ENCODE measurements at regions not wholly inside any gene's neighbourhood (a gene's known extent, or its start where the extent isn't known, plus 50 kb on each side); places are given as distances from the start of the nearest gene placed in this dataset.
"Not testable (repeated sequence)": the region's sequence is repeated elsewhere in the genome, so short reads cannot be mapped to it uniquely, and the experiment has no call there.

DNA sequence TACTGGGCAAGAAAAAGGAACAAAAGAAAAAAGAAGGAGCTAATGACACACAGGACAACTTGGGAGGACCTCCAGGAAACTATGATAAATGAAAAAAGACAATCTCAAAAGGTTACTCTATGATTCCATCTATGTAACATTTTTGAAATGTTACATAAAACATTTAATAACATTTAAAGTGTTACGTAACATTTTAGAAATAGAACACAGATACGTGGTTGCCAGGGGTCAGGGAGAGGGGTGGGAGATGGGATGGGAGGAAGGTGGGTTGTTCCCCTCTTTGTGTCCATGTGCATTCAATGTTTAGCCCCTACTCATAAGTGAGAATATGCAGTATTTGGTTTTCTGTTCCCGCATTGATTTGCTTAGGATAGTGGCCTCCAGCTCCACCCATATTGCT is 116.6 kb downstream of the C16orf95 start:
- DNase-seq (ENCODE audit: low read depth in 2 of 2) = no peak

GRCh38 chr16:87201052-87201451 is 116.1 kb downstream of the C16orf95 start:
- no peak for DNase-seq (ENCODE audit: low read depth in 2 of 2)

DNA sequence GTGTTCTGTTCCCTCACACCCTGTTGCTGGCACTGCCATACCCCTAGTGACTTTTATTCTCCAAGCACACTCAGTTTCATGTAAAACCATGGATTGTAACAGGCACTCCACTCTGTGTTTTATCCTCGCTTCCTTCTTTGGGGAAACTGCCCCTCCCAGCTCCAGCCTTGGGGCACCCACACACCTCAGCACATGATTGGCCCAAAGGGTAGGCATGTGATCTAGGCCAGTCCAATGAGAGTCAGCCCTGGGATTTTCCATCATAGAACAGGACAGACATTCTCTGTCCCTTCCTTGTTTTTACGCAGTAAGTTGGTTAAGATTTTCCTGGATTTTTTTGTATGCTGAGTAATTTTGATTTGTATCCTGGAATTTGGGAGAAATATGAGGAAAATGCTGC is 115.4 kb downstream of the C16orf95 start:
- no peak for DNase-seq (ENCODE audit: low read depth in 2 of 2)

- no peak for DNase-seq (ENCODE audit: low read depth in 2 of 2)
These were observed 114.8 kb downstream of the C16orf95 start for GRCh38 chr16:87202346-87202745.

GRCh38 chr16:87203060-87203656 is 114.0 kb downstream of the C16orf95 start:
- DNase-seq (ENCODE audit: low read depth in 2 of 2) = peak in 1 of 2 experiments; percentile 46

DNA sequence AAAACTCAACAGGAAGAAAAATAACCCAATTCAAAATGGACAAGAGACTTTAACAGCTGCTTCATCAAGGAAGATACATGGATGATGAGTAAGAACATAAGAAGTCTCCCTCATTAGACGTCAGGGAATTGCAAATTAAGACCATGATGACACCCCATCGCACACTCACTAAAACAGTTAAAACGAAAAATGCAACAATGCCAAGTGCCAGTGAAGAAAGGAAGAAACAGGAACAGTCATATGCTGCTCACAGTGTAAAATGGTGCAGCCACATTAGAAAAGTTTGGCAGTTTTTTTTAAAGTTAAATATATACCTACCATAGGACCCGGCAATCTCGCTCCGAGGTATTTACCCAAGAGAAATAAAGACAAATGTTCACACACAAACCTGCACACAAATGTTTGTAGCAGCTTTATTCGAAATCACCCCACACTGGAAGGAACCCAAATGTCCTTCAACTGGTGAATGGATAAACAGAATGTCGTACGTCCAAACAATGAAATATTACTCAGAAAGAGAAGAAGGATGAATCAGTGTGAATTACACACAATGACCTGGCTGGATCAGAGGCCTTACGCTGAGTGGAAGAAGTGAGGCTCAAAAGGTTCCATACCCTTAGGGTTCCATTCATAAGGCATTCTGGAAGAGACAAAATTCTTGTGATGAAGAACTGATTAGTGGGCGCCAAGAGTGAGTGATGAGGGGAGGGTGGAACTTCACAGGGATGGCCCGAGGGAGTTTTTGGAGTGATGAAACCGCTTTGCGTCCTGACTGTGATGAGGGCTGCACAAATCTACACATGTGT is 110.3 kb downstream of the C16orf95 start:
- no peak for DNase-seq (ENCODE audit: low read depth in 2 of 2)

- DNase-seq (ENCODE audit: low read depth in 2 of 2) = no peak
These were observed 109.7 kb downstream of the C16orf95 start for GRCh38 chr16:87207509-87207908.

DNA sequence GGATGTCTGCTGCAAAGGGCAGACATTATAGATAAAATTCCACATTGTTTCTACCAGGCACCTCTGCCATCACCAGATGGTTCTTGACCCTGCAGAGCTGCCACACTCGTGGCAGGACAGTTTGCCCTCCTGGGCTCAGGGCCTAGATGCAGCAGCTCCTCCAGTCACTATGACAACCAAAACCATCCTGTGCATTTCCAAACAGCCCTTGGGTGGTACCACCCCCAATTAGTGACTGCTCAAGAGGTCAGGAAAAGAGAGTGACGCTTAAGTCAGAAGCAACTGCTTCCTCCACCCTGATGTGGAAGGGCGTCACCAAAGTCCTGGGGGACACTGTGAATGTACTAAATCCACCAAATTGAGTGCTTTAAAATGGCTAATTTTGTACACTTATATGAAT is 109.2 kb downstream of the C16orf95 start:
- no peak for DNase-seq (ENCODE audit: low read depth in 2 of 2)

GRCh38 chr16:87208968-87209367 is 108.2 kb downstream of the C16orf95 start:
- not testable (repeated sequence) for DNase-seq (ENCODE audit: low read depth in 2 of 2)

- no peak for DNase-seq (ENCODE audit: low read depth in 2 of 2)
These were observed 107.2 kb downstream of the C16orf95 start for GRCh38 chr16:87209808-87210512.

DNA sequence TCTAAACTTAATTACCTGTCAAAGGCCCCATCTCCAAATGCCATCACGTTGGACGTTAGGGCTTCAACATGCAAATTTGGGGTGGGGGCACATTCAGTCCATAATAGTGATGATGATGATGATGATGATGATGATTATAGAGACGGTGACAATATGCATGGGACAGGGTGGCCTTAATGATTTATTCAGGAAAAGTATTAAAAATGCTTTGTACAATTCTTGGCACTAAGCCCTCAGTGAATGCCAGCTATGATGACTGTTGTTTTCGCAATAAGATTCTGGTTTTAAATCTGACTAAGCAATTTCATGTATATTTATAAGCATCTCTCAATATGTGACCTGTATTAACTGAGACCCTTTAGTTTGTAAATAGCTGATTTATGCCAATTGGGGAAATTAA is 106.3 kb downstream of the C16orf95 start:
- DNase-seq (ENCODE audit: low read depth in 2 of 2) = no peak

DNA sequence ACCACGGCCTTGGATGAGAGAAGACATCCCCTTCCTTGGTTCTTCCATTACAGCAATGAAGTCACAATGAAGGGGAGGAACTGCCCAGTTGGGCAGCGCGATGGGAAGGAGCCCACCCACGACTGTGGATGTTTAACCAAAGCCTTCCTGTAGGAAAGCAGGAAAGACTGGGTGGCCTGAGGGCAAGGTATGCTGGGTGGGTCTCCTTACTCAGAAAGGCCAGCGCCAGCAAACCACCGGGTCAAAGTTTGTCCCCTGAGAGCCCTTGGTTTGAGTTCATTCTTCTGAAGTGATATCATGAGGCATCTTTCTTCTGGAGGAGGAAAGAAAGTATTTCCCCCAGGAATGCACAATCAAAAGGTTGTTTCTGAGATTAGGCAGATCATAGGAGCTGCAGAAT is 105.2 kb downstream of the C16orf95 start:
- no peak for DNase-seq (ENCODE audit: low read depth in 2 of 2)

- no peak for DNase-seq (ENCODE audit: low read depth in 2 of 2)
These were observed 103.7 kb downstream of the C16orf95 start for GRCh38 chr16:87213536-87213935.

GRCh38 chr16:87216148-87216840 is 100.9 kb downstream of the C16orf95 start:
- DNase-seq (ENCODE audit: low read depth in 2 of 2) = no peak

- DNase-seq (ENCODE audit: low read depth in 2 of 2) = no peak
These were observed 100.3 kb downstream of the C16orf95 start for GRCh38 chr16:87216841-87217275.

DNA sequence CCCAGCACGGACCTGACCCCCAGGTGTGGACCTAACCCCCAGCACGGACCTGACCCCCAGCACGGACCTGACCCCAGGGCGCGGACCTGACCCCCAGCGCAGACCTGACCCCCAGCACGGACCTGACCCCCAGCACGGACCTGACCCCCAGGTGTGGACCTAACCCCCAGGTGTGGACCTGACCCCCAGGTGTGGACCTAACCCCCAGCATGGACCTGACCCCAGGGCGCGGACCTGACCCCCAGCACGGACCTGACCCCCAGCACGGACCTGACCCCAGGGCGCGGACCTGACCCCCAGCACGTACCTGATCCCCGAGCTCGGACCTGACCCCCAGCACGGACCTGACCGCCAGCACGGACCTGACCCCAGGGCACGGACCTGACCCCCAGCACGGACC is 99.4 kb downstream of the C16orf95 start:
- DNase-seq (ENCODE audit: low read depth in 2 of 2) = not testable (repeated sequence)

- no peak for DNase-seq (ENCODE audit: low read depth in 2 of 2)
These were observed 98.7 kb downstream of the C16orf95 start for GRCh38 chr16:87218281-87219055.

GRCh38 chr16:87219287-87219909 is 97.8 kb downstream of the C16orf95 start:
- DNase-seq (ENCODE audit: low read depth in 2 of 2) = no peak

DNA sequence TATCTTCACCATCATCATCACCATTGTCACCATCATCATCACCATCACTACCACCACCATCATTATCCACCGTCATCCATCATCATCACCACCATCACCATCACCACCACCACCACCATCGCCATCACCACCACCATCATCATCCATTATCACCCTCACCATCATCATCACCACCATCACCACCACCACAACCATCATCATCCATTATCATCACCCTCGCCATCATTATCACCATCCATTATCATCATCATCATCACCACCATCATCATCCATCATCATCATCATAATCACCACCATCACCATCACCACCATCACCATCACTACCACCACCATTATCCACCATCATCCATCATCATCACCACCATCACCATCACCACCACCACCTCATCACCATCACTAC is 95.6 kb downstream of the C16orf95 start:
- DNase-seq (ENCODE audit: low read depth in 2 of 2) = no peak

DNA sequence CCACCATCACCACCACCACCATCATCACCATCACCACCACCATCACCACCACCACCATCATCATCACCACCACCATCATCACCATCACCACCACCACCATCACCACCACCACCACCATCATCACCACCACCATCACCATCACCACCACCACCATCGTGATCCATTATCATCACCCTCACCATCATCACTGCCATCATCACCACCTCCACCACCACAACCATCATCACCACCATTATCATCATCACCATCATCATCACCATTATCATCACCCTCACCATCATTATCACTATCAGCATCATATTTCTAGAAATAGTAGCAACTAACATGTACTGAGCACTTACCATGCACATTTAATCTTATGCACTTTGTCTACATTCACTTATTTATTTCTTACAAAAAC is 94.9 kb downstream of the C16orf95 start:
- no peak for DNase-seq (ENCODE audit: low read depth in 2 of 2)

All from stimulated activated CD4-positive, alpha-beta T cell treated with anti-CD3 and anti-CD28 coated beads, Interleukin-12 subunit alpha, Interleukin-12 subunit beta, amount 100 ng/mL, for 24 hours (primary cell).